ENCODE measurements at regions not wholly inside any gene's neighbourhood (a gene's known extent, or its start where the extent isn't known, plus 50 kb on each side); places are given as distances from the start of the nearest gene placed in this dataset.

DNA sequence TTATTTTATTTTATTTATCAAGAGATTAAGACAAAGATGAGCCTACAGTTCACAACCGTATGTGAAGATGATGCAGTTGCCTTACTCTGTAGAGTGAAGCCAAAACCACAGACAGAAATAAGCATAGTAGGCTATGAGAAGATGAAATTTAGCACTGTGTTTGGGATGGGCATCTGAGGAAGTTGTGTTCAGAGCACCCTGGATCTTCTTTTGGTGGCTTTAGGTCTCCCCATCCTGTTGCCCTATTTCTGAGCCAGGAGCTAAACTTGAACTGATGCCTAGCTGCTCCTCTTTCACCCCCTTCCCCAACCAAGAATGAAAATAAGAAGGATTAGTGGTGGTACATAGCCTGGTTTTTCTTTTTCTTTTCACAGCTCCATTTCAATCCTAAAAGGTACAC is 328.1 kb upstream of the TBL1XR1 start:
- ChIA-PET CTCF (no interaction called here), POLR2A (no interaction called here)
- Mint-ChIP-seq H3K4me1 (ENCODE audit: insufficient read depth, unreplicated experiment) (peaks cover 21% of the 10 kb centered on the region), H3K9me3 (ENCODE audit: unreplicated experiment) (no peaks in the 10 kb centered on the region), H3K4me3 (ENCODE audit: unreplicated experiment) (no peak overlapping the region), H3K27me3 (ENCODE audit: insufficient read depth, unreplicated experiment) (no peaks in the 10 kb centered on the region), H3K36me3 (ENCODE audit: insufficient read depth, unreplicated experiment) (no peaks in the 10 kb centered on the region), H3K27ac (ENCODE audit: low read depth, unreplicated experiment) (no peak overlapping the region)
- no peak for DNase-seq (ENCODE audit: unreplicated experiment)
- TF ChIP-seq, protein P1, sequence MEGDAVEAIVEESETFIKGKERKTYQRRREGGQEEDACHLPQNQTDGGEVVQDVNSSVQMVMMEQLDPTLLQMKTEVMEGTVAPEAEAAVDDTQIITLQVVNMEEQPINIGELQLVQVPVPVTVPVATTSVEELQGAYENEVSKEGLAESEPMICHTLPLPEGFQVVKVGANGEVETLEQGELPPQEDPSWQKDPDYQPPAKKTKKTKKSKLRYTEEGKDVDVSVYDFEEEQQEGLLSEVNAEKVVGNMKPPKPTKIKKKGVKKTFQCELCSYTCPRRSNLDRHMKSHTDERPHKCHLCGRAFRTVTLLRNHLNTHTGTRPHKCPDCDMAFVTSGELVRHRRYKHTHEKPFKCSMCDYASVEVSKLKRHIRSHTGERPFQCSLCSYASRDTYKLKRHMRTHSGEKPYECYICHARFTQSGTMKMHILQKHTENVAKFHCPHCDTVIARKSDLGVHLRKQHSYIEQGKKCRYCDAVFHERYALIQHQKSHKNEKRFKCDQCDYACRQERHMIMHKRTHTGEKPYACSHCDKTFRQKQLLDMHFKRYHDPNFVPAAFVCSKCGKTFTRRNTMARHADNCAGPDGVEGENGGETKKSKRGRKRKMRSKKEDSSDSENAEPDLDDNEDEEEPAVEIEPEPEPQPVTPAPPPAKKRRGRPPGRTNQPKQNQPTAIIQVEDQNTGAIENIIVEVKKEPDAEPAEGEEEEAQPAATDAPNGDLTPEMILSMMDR (IDR thresholded peaks at IDR 0.05; ENCODE audit: unreplicated experiment): no peak
- no TSS peak for BruUV-seq (replicated peaks)
- intact Hi-C loops (cut with micrococcal nuclease): no loop called here

DNA sequence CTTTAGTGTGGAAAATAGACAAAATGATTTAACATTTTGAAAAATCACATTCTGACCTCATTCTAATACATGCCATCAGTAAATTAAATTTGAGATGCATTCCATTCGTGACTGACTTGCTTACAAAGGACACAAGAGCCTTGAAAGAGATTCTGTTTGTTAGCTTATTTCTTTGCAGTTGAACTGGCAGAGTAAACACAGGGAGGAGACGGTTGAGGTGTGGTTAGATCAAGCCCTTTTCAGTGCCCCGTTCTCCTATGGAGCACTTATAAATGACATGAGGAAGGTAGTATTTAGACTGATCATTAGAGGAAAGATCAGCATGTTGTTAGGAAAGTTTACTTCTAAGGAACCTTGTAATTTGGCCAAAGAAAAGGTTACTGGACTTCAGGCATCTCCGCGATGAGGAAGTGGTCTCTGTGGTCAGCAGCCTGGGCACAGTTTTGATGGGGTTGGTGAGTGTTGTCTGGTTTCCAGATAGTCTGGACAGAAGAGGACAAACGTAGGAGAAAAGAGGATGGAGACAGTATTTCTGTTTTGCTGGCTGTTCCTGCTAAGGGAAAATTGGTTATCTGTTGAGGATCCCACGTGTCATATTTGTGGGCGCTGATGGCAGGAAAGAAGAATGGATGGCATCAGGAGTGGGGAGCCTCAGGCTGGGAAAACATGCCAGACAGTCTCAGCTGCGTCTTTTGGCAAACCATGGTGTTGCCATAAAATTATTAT is 328.9 kb upstream of the TBL1XR1 start:
- POLR2A ChIA-PET: no interaction called here
- no peak for DNase-seq (ENCODE audit: unreplicated experiment)
- intact Hi-C loops (cut with micrococcal nuclease): no loop called here
- CTCF ChIA-PET: no interaction called here
- no peak overlapping the region for H3K27ac Mint-ChIP-seq (ENCODE audit: low read depth, unreplicated experiment)
- peaks cover 21% of the 10 kb centered on the region for H3K4me1 Mint-ChIP-seq (ENCODE audit: insufficient read depth, unreplicated experiment)
- H3K4me3 Mint-ChIP-seq (ENCODE audit: unreplicated experiment): no peak overlapping the region
- H3K27me3 Mint-ChIP-seq (ENCODE audit: insufficient read depth, unreplicated experiment): no peaks in the 10 kb centered on the region
- TF ChIP-seq, protein P1 (IDR thresholded peaks at IDR 0.05; ENCODE audit: unreplicated experiment): no peak
- H3K9me3 Mint-ChIP-seq (ENCODE audit: unreplicated experiment): no peaks in the 10 kb centered on the region
- BruUV-seq (replicated peaks): no TSS peak
- H3K36me3 Mint-ChIP-seq (ENCODE audit: insufficient read depth, unreplicated experiment): no peaks in the 10 kb centered on the region

DNA sequence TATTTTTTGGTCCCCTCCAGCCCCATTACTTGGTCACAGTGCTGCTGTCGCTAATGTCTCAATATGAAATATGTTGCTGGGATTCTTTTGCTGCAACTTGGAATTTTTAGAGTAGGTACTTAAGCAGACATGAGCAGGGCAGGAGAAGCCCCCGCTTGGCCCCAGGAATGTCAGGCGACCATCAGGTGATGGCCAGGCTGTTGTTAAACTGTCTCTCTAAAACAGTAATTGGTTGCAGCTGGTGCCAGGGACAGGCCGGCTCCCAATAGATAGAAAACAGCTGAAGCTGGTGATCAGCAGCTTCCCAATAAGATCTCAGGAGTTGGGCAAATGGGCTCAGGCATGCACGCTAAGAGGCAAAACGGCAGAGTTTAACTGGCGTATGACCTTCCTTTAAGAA is 329.9 kb upstream of the TBL1XR1 start:
- TF ChIP-seq, protein P1 (IDR thresholded peaks at IDR 0.05; ENCODE audit: unreplicated experiment): no peak
- BruUV-seq (replicated peaks): no TSS peak
- POLR2A ChIA-PET: no interaction called here
- CTCF ChIA-PET: no interaction called here
- Mint-ChIP-seq H3K4me1 (ENCODE audit: insufficient read depth, unreplicated experiment) (peaks cover 21% of the 10 kb centered on the region), H3K9me3 (ENCODE audit: unreplicated experiment) (no peaks in the 10 kb centered on the region), H3K27me3 (ENCODE audit: insufficient read depth, unreplicated experiment) (no peaks in the 10 kb centered on the region), H3K36me3 (ENCODE audit: insufficient read depth, unreplicated experiment) (no peaks in the 10 kb centered on the region), H3K4me3 (ENCODE audit: unreplicated experiment) (no peak overlapping the region), H3K27ac (ENCODE audit: low read depth, unreplicated experiment) (no peak overlapping the region)
- no peak for DNase-seq (ENCODE audit: unreplicated experiment)
- intact Hi-C loops (cut with micrococcal nuclease): no loop called here

DNA sequence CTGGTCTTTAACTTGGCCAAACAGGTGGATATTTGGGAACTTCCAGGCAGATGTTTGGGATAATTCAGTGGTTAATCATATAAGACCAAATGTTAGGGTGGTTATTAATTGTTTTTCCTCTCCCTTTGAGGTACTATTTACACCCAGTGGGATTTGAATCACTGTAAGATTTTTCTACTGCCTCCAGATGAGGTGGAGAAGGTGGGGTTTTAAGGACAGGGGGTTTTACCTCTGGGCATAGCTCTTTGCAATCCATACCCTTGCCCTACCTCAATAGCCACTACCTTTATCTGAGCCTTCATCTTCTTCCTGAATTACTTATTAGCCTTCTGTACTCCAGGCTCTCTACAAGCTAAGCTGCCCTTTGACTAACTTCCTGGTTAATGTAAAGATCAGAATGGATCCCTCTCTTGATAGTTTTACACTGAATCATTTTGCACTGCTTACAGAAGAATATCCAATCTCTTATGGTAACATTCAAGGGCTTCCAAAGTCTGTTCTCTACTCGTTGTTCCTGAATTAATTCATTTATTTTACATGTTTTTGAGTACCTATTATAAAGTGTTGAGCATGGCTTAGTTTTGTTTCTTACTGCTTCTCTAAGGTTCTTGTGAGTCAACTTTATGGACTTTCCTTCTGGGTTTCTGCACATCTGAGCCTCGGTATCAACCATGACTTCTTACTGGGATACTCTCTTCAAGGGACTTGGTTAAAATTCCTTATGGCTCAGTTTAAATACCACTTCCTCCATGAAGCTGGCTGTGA is 331.2 kb upstream of the TBL1XR1 start:
- DNase-seq (ENCODE audit: unreplicated experiment): no peak
- no peaks in the 10 kb centered on the region for H3K9me3 Mint-ChIP-seq (ENCODE audit: unreplicated experiment)
- ChIA-PET POLR2A (no interaction called here), CTCF (interaction anchor here (0.6 kb wide), 1 partner anchor 478 kb away, joined by 3 read pairs; no protein-coding TSS in a partner anchor)
- H3K27ac Mint-ChIP-seq (ENCODE audit: low read depth, unreplicated experiment): no peak overlapping the region
- H3K4me1 Mint-ChIP-seq (ENCODE audit: insufficient read depth, unreplicated experiment): peaks cover 19% of the 10 kb centered on the region
- no TSS peak for BruUV-seq (replicated peaks)
- intact Hi-C loops (cut with micrococcal nuclease): no loop called here
- H3K36me3 Mint-ChIP-seq (ENCODE audit: insufficient read depth, unreplicated experiment): no peaks in the 10 kb centered on the region
- H3K27me3 Mint-ChIP-seq (ENCODE audit: insufficient read depth, unreplicated experiment): no peaks in the 10 kb centered on the region
- H3K4me3 Mint-ChIP-seq (ENCODE audit: unreplicated experiment): no peak overlapping the region
- TF ChIP-seq, protein P1 (IDR thresholded peaks at IDR 0.05; ENCODE audit: unreplicated experiment): no peak
